ENCODE measurements at regions not wholly inside any gene's neighbourhood (a gene's known extent, or its start where the extent isn't known, plus 50 kb on each side); places are given as distances from the start of the nearest gene placed in this dataset.

DNA sequence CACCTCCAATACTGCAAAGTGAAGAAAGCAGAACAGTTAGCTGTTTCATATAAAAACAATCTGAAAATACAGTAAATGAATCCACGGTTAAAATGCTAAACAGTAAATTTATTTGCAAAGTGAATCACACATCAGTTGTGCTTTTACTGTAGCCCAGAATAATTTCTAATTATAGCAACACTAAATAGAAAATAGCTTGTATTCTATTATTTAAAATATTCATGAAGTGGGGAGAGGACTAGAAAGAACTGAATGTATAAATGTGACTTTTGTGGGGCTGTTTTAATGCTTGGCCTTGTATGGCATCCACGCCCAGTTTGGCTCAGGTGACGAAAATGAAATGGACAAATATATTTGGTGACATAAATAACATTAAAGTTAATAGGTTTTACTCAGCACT is 148.2 kb downstream of the ATP23 start:
- TF ChIP-seq, protein P1, sequence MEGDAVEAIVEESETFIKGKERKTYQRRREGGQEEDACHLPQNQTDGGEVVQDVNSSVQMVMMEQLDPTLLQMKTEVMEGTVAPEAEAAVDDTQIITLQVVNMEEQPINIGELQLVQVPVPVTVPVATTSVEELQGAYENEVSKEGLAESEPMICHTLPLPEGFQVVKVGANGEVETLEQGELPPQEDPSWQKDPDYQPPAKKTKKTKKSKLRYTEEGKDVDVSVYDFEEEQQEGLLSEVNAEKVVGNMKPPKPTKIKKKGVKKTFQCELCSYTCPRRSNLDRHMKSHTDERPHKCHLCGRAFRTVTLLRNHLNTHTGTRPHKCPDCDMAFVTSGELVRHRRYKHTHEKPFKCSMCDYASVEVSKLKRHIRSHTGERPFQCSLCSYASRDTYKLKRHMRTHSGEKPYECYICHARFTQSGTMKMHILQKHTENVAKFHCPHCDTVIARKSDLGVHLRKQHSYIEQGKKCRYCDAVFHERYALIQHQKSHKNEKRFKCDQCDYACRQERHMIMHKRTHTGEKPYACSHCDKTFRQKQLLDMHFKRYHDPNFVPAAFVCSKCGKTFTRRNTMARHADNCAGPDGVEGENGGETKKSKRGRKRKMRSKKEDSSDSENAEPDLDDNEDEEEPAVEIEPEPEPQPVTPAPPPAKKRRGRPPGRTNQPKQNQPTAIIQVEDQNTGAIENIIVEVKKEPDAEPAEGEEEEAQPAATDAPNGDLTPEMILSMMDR (IDR thresholded peaks at IDR 0.05; ENCODE audit: low read depth, low read length, poor library complexity, severe bottlenecking): no peak
- no peak for TF ChIP-seq EZH2phosphoT487 (IDR thresholded peaks at IDR 0.05; ENCODE audit: borderline replicate concordance, low read length)

All from DOHH2 (cell line).